VCaP (cell line): ENCODE measurements at regions not wholly inside any gene's neighbourhood (a gene's known extent, or its start where the extent isn't known, plus 50 kb on each side); places are given as distances from the start of the nearest gene placed in this dataset.

ENCODE experiments used
- H3K27ac ChIP-seq: fragments of 450-650 bp; 2 replicates; pipeline ENCODE4 v1.5.1; 2017
- TF ChIP-seq, protein P1 (sequence below): fragments of 450-650 bp; conservative IDR thresholded peaks from 2 replicates; pipeline ENCODE4 v1.5.1; 2017; ENCODE audit warnings: mild to moderate bottlenecking, moderate library complexity

- TF ChIP-seq, protein P1, sequence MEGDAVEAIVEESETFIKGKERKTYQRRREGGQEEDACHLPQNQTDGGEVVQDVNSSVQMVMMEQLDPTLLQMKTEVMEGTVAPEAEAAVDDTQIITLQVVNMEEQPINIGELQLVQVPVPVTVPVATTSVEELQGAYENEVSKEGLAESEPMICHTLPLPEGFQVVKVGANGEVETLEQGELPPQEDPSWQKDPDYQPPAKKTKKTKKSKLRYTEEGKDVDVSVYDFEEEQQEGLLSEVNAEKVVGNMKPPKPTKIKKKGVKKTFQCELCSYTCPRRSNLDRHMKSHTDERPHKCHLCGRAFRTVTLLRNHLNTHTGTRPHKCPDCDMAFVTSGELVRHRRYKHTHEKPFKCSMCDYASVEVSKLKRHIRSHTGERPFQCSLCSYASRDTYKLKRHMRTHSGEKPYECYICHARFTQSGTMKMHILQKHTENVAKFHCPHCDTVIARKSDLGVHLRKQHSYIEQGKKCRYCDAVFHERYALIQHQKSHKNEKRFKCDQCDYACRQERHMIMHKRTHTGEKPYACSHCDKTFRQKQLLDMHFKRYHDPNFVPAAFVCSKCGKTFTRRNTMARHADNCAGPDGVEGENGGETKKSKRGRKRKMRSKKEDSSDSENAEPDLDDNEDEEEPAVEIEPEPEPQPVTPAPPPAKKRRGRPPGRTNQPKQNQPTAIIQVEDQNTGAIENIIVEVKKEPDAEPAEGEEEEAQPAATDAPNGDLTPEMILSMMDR: no peak
- no peak overlapping the region for H3K27ac ChIP-seq
These were observed 110.1 kb upstream of the ATP1A1 start for GRCh38 chr1:116262995-116263385.

GRCh38 chr1:116265931-116266863, 106.8 kb upstream of the ATP1A1 start:
- no peak overlapping the region for H3K27ac ChIP-seq

GRCh38 chr1:116266864-116267212, 106.2 kb upstream of the ATP1A1 start:
- no peak overlapping the region for H3K27ac ChIP-seq
- TF ChIP-seq, protein P1: no peak

More at GRCh38 chr1:116265931-116266863, 106.8 kb upstream of the ATP1A1 start:
- TF ChIP-seq, protein P1: no peak

GRCh38 chr1:116268211-116268610, 104.8 kb upstream of the ATP1A1 start:
- no peak overlapping the region for H3K27ac ChIP-seq
- TF ChIP-seq, protein P1: no peak

- H3K27ac ChIP-seq: no peak overlapping the region
- TF ChIP-seq, protein P1: no peak
These were observed 102.6 kb upstream of the ATP1A1 start for GRCh38 chr1:116270316-116271057.

- TF ChIP-seq, protein P1: no peak
These were observed 99.8 kb upstream of the ATP1A1 start for GRCh38 chr1:116273042-116273783.

DNA sequence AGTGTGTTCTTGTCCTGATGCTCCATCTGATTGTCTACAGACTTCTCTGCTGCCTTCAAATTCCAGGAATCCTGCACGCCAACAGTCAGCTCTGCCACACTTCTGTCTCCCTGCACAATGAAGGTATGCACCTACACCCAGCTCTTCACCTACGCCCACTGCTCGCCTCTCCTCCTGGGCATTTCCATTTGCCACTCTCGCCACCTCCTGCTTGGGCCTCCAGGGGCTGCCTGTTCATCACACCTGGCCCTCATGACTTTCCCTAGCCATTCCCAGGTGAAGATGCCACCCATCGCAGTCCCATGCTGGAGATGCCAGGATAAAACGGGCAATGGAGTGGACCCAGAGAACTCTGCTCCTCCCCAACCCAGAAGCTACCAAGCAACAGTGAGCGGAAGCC, 96.5 kb upstream of the ATP1A1 start:
- TF ChIP-seq, protein P1: no peak
- H3K27ac ChIP-seq: no peak overlapping the region

More at GRCh38 chr1:116273042-116273783, 99.8 kb upstream of the ATP1A1 start:
- no peak overlapping the region for H3K27ac ChIP-seq
